ENCODE measurements at regions not wholly inside any gene's neighbourhood (a gene's known extent, or its start where the extent isn't known, plus 50 kb on each side); places are given as distances from the start of the nearest gene placed in this dataset.

DNA sequence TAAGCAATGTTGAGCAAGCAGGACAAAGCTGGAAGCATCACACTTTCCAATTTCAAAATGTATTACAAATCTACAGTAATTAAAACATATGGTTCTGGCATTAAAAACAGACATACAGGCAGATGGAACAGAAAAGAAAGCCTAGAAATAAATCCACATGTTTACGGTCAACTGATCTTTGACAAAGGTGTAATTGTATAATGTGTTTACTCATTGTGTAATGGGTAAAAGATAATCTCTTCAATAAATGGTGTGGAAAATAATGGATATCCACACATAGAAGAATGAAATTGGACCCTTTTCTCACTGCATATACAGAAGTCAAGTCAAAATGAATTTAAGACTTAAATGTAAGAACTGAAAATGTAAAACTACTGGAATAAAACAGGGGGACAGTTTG is 394.2 kb downstream of the ANKRD50 start:
- TF ChIP-seq POLR2A (IDR thresholded peaks at IDR 0.05; ENCODE audit: low read depth, low read length): no peak
- no peak for TF ChIP-seq TAF1 (IDR thresholded peaks at IDR 0.05; ENCODE audit: borderline replicate concordance, low read depth, low read length)

All from GM12892 (cell line).